ENCODE measurements at regions not wholly inside any gene's neighbourhood (a gene's known extent, or its start where the extent isn't known, plus 50 kb on each side); places are given as distances from the start of the nearest gene placed in this dataset.

GRCh38 chr11:69545976-69546617 lies 64.6 kb downstream of the LINC01488 start:
- Mint-ChIP-seq H3K9me3 (peaks cover 20% of the 10 kb centered on the region), H3K27ac (peak overlapping the region; percentile 82), H3K4me3 (no peak overlapping the region), H3K4me1 (ENCODE audit: low read depth) (peaks cover 26% of the 10 kb centered on the region), H3K36me3 (peaks cover 10% of the 10 kb centered on the region), H3K27me3 (peaks cover 51% of the 10 kb centered on the region)
- POLR2A ChIA-PET: no interaction called here
- DNase-seq: no peak
- intact Hi-C loops (cut with micrococcal nuclease): loop anchor here (1.0 kb wide), 1 partner anchor 135 kb away; no protein-coding TSS in a partner anchor
- CTCF ChIA-PET: no interaction called here

GRCh38 chr11:69546735-69547370 lies 65.4 kb downstream of the LINC01488 start:
- intact Hi-C loops (cut with micrococcal nuclease): loop anchor here (1.0 kb wide), 3 partner anchors 104 to 250 kb away; no protein-coding TSS in a partner anchor
- peak; percentile 80 for DNase-seq
- peak overlapping the region; percentile 9 for H3K4me3 Mint-ChIP-seq

GRCh38 chr11:69550846-69551245 lies 69.4 kb downstream of the LINC01488 start:
- Mint-ChIP-seq H3K27ac (no peak overlapping the region), H3K36me3 (peaks cover 16% of the 10 kb centered on the region), H3K9me3 (peaks cover 29% of the 10 kb centered on the region), H3K27me3 (peaks cover 20% of the 10 kb centered on the region), H3K4me1 (ENCODE audit: low read depth) (peaks cover 20% of the 10 kb centered on the region), H3K4me3 (no peak overlapping the region)
- CTCF ChIA-PET: no interaction called here
- POLR2A ChIA-PET: no interaction called here
- no peak for DNase-seq
- intact Hi-C loops (cut with micrococcal nuclease): no loop called here

More at GRCh38 chr11:69546735-69547370, 65.4 kb downstream of the LINC01488 start:
- H3K27ac Mint-ChIP-seq: peak overlapping the region; percentile 82
- H3K36me3 Mint-ChIP-seq: peaks cover 14% of the 10 kb centered on the region
- POLR2A ChIA-PET: interaction anchor here (1.1 to 1.5 kb wide), 4 partner anchors 12 to 250 kb away, joined by 3 to 6 read pairs (median 5); no protein-coding TSS in a partner anchor
- peaks cover 25% of the 10 kb centered on the region for H3K9me3 Mint-ChIP-seq
- peaks cover 51% of the 10 kb centered on the region for H3K27me3 Mint-ChIP-seq
- CTCF ChIA-PET: interaction anchor here (0.8 to 2.6 kb wide), 5 partner anchors 42 to 254 kb away, joined by 3 to 7 read pairs (median 4); no protein-coding TSS in a partner anchor
- peaks cover 26% of the 10 kb centered on the region for H3K4me1 Mint-ChIP-seq (ENCODE audit: low read depth)

- no peak for DNase-seq
- ChIA-PET CTCF (no interaction called here), POLR2A (no interaction called here)
- peaks cover 29% of the 10 kb centered on the region for H3K9me3 Mint-ChIP-seq
- peaks cover 17% of the 10 kb centered on the region for H3K27me3 Mint-ChIP-seq
- intact Hi-C loops (cut with micrococcal nuclease): no loop called here
- no peak overlapping the region for H3K27ac Mint-ChIP-seq
- peaks cover 9% of the 10 kb centered on the region for H3K4me1 Mint-ChIP-seq (ENCODE audit: low read depth)
- H3K4me3 Mint-ChIP-seq: no peak overlapping the region
- peaks cover 16% of the 10 kb centered on the region for H3K36me3 Mint-ChIP-seq
Measured at GRCh38 chr11:69551963-69552362, 70.5 kb downstream of the LINC01488 start.

GRCh38 chr11:69552951-69553350 lies 71.5 kb downstream of the LINC01488 start:
- intact Hi-C loops (cut with micrococcal nuclease): no loop called here
- Mint-ChIP-seq H3K36me3 (peaks cover 16% of the 10 kb centered on the region), H3K4me1 (ENCODE audit: low read depth) (peaks cover 2% of the 10 kb centered on the region), H3K9me3 (peaks cover 29% of the 10 kb centered on the region), H3K27me3 (peaks cover 17% of the 10 kb centered on the region), H3K27ac (no peak overlapping the region), H3K4me3 (no peak overlapping the region)
- ChIA-PET POLR2A (no interaction called here), CTCF (no interaction called here)
- DNase-seq: no peak

DNA sequence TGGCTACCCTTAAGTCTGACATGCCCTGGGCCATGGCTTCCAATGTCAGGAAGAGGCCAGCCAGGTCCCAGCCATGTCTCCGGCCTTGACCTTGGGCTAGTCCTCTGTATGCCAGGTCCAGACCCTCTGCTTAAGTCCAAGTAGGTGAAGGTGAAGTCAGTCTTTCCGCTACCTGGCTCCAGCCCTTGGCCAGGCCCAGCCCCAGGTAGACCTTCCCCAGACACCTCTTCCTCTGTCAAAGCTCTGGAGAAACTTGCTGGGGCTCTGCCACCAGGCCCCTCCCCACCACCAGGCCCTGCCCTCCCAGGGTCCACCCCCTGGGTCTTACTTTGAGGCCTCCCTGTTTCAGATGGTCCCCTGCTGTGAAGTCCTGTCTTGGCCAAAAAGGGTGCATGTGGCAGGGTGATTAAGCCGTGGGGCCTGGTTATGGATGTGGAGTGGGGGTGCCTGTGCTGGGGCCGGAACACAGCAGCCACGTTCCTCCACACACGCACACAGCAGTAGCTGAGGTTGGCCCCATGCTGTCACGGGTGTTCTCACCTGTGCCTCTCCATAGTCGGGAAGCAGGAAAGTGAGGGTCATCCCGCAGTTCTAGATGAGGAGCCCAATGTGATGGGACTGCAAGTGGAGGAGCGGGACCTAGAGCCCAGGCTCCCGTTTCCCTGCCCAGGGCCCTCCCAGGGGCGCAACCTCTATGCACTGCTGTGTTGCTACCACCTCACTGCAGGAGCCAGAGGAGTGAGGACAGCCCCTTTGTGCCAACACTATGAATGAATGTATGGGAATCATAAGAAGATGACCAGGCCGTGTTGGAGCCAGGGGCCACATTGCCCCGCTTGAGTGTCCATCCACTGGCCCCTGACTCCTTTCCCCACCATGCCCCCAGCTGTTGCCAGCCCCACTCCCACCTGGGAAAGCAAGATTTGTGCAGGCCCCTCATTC lies 72.2 kb downstream of the LINC01488 start:
- no peak overlapping the region for H3K27ac Mint-ChIP-seq
- ChIA-PET CTCF (no interaction called here), POLR2A (no interaction called here)
- no peak overlapping the region for H3K4me3 Mint-ChIP-seq
- peaks cover 16% of the 10 kb centered on the region for H3K36me3 Mint-ChIP-seq
- peaks cover 14% of the 10 kb centered on the region for H3K27me3 Mint-ChIP-seq
- H3K4me1 Mint-ChIP-seq (ENCODE audit: low read depth): peaks cover 9% of the 10 kb centered on the region
- H3K9me3 Mint-ChIP-seq: peaks cover 26% of the 10 kb centered on the region
- no peak for DNase-seq
- intact Hi-C loops (cut with micrococcal nuclease): no loop called here

DNA sequence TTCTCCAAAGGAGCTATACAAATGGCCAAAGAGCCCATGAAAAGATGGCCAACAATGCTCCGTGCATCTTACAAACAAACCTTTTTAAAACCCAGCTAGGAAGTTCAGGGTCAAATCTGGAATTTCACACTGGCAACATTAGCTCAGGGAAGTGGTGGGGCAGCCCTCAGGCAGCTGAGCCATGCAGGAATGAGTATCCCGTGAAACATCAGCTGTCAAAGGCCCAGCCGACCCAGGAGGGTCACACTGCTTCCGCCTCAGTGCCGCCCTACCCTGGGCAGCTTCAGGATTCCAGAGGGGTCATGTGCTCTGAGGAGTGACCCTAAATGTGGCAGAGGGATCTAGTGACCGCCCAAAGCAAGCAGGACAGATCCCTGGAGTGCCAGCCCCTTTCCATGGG lies 73.4 kb downstream of the LINC01488 start:
- H3K27ac Mint-ChIP-seq: no peak overlapping the region
- CTCF ChIA-PET: no interaction called here

DNA sequence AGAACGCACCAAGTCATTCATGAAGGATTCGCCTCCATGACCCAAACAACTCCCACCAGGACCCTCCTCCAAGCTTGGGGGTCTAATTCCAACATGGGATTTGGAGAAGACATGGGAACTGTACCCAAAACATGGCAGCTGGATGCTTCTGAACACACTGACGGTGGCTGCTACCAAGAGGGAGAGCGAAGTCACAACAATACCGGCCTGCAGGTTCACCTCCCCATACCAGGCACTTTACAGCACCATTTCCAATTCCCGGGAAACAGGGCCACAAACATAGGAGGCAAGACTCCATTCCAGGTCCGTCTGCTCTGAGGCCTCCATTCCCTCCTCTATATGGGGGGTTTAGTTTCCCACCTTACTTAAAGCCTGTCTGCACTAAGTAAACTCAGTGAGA lies 75.8 kb downstream of the LINC01488 start:
- Mint-ChIP-seq H3K27ac (no peak overlapping the region), H3K27me3 (peaks cover 18% of the 10 kb centered on the region), H3K4me3 (no peak overlapping the region), H3K9me3 (no peaks in the 10 kb centered on the region), H3K36me3 (no peaks in the 10 kb centered on the region), H3K4me1 (ENCODE audit: low read depth) (peaks cover 18% of the 10 kb centered on the region)
- ChIA-PET CTCF (interaction anchor here (1.0 kb wide), 1 partner anchor 17 kb away, joined by 3 read pairs; no protein-coding TSS in a partner anchor), POLR2A (no interaction called here)
- no peak for DNase-seq
- intact Hi-C loops (cut with micrococcal nuclease): no loop called here

More for the DNA sequence above, 73.4 kb downstream of the LINC01488 start:
- Mint-ChIP-seq H3K9me3 (peaks cover 14% of the 10 kb centered on the region), H3K27me3 (peaks cover 12% of the 10 kb centered on the region), H3K4me3 (no peak overlapping the region), H3K4me1 (ENCODE audit: low read depth) (peaks cover 18% of the 10 kb centered on the region), H3K36me3 (peaks cover 9% of the 10 kb centered on the region)
- intact Hi-C loops (cut with micrococcal nuclease): no loop called here
- POLR2A ChIA-PET: no interaction called here
- DNase-seq: no peak

- Mint-ChIP-seq H3K36me3 (no peaks in the 10 kb centered on the region), H3K9me3 (no peaks in the 10 kb centered on the region), H3K27ac (no peak overlapping the region), H3K4me3 (no peak overlapping the region), H3K27me3 (peaks cover 18% of the 10 kb centered on the region), H3K4me1 (ENCODE audit: low read depth) (peaks cover 18% of the 10 kb centered on the region)
- DNase-seq: peak; percentile 44
- ChIA-PET POLR2A (interaction anchor here (1.2 kb wide), 1 partner anchor 11 kb away, joined by 6 read pairs; no protein-coding TSS in a partner anchor), CTCF (interaction anchor here (1.0 kb wide), 1 partner anchor 15 kb away, joined by 3 read pairs; no protein-coding TSS in a partner anchor)
- intact Hi-C loops (cut with micrococcal nuclease): no loop called here
Measured at GRCh38 chr11:69558519-69558941, 77.1 kb downstream of the LINC01488 start.

- peaks cover 18% of the 10 kb centered on the region for H3K4me1 Mint-ChIP-seq (ENCODE audit: low read depth)
Measured at GRCh38 chr11:69559181-69559580, 77.7 kb downstream of the LINC01488 start.

GRCh38 chr11:69560141-69560790 lies 78.8 kb downstream of the LINC01488 start:
- Mint-ChIP-seq H3K9me3 (no peaks in the 10 kb centered on the region), H3K36me3 (no peaks in the 10 kb centered on the region), H3K4me3 (no peak overlapping the region), H3K4me1 (ENCODE audit: low read depth) (peaks cover 18% of the 10 kb centered on the region), H3K27ac (no peak overlapping the region), H3K27me3 (peaks cover 17% of the 10 kb centered on the region)
- CTCF ChIA-PET: no interaction called here
- intact Hi-C loops (cut with micrococcal nuclease): no loop called here
- DNase-seq: no peak
- POLR2A ChIA-PET: no interaction called here

More at GRCh38 chr11:69559181-69559580, 77.7 kb downstream of the LINC01488 start:
- ChIA-PET POLR2A (interaction anchor here (1.2 kb wide), 1 partner anchor 12 kb away, joined by 6 read pairs; no protein-coding TSS in a partner anchor), CTCF (no interaction called here)
- no peak overlapping the region for H3K4me3 Mint-ChIP-seq
- H3K9me3 Mint-ChIP-seq: no peaks in the 10 kb centered on the region
- no peak for DNase-seq
- peaks cover 18% of the 10 kb centered on the region for H3K27me3 Mint-ChIP-seq
- no peaks in the 10 kb centered on the region for H3K36me3 Mint-ChIP-seq
- no peak overlapping the region for H3K27ac Mint-ChIP-seq
- intact Hi-C loops (cut with micrococcal nuclease): no loop called here

Measured in activated CD4-positive, alpha-beta memory T cell treated with anti-CD3 and anti-CD28 coated beads for 36 hours (primary cell).